GM04504 (cell line): ENCODE measurements at regions not wholly inside any gene's neighbourhood (a gene's known extent, or its start where the extent isn't known, plus 50 kb on each side); places are given as distances from the start of the nearest gene placed in this dataset.
"Not testable (repeated sequence)": the region's sequence is repeated elsewhere in the genome, so short reads cannot be mapped to it uniquely, and the experiment has no call there.

Source experiments
- DNase-seq: peaks from one replicate; pipeline ENCODE4 v3.0.0-alpha.2; 2012; ENCODE audit warnings: low read depth

DNA sequence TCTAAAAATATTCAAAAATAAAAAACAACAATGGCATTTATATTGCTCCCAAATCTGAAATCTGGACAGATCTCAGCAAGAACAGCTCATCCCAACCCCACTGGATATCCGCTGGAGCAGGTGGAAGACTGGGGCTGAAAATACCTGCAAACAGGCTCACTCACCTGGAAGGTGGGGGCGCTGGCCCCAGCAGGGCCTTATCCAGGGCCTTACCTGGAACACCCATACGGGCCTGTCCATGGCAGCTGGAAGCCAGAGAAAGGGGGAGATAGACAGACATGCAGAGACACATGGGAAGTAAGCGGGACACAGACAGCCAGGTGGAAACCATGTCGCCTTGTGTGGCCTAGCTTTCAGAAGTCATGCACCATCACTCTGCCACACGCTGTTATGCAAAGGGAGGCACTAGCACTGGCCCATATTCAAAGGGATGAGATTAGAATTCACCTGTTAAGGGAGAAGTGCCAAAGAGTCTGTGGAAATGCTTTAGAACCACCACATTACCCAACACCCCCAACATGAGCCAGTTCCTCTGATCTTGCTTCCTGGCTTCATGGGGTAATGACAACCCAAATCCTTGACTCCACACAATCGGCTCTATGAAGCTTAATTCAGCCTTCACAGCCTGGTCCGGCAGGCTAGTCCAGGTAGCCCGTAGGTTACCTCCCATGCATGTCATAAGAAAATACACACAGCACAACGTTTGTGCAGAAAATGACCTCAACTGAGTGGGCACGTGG, 99.0 kb upstream of the CDYL start:
- DNase-seq = no peak

DNA sequence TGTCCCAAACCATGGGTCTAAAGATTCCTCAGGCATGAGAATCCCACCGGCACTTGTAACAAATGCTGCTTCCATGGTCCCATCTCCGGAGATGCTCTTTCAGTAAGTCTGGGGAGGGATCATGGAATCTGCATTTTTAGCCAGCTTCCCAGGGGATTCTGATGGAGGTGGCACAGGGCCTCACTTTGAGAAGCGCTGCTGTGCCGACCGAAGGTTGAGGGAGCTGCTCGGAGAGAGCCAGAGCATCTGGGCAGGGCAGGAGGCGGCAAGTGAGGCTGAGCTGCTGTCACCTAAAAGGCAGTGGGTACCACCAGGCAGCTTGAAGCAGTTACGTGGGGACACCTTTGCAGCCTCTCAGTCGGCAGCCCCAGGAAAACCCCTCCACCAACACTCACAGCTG, 100.2 kb upstream of the CDYL start:
- DNase-seq = no peak

DNA sequence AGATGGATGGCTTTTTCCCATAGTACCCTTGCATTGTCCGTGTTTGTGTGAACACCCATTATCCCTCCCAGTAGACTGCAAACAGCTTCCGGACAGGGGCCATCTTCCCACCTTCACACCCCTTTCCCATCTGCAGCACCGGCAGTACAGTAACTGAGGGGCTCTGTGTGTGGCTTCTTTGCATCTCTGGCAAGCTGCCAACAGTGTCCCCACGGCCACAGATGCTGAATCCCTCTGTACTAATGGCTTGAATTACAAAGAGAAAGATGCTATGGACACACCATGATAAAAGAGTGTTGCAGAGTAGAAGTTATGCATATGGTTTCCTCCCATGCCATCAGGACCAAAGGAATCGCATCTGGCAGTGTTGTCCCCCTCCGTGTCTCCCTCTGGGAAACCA, 101.1 kb upstream of the CDYL start:
- DNase-seq = no peak

DNA sequence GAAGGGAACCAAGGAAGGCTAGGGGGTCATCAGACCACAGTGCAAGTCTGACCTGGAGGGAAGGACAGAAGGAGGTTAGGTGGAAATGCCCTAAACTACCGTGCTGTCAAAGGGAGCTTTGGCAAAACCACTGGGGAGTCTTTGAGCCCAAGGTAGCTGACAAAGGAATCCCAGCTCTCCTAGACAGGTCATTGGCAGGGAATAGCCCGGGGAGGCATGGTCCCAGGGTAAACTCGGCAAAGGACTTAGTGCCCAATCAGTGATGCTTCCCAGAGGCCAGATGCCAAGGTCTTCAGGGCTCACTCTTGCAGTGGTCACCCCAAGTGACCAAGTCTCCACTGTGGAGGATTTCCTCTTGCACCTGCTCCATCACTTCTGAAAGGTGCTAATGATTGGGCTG, 102.3 kb upstream of the CDYL start:
- DNase-seq = no peak

DNA sequence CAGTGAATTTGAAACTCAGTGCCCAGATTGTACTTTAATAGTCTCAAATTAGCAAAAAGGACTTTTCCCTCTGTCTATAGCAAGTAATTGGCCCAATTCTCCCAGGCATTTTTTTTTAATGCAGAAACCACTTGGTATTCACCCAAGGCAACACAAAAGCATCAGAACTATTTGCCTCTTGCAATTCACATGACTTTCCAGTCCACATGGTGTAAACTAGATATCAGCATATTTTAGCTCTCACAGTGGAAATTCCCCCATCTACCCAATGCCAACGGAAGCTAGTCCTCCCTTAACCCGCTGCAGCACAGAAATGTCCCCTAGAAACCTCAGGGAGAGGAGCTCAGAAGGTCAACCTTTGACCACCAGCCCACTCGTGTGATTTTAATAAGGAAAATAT, 103.4 kb upstream of the CDYL start:
- no peak for DNase-seq

DNA sequence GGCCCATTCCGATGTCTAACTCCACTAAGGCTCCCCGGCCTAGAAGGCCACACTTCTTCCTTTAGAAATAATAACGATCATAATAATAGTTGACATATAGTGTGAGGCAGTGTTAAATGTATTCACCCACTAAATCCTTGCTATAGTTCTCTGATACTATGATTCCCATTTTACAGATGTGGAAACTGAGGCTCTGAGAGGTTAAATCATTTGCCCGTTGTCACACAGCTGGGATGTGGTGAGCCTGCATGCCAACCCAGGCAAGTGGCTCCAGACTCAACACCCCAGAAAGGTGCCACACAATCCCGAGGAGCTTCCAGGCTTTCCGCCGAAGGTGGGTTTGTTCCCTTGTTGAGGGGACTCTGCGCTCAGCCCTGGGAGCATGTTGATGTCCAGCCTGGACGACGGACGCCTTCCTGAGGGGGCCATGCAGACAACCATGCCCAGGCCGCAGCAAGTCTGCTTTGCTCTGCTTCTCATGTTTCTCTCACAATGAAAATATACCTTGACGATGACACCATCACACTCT, 104.6 kb upstream of the CDYL start:
- DNase-seq = no peak

DNA sequence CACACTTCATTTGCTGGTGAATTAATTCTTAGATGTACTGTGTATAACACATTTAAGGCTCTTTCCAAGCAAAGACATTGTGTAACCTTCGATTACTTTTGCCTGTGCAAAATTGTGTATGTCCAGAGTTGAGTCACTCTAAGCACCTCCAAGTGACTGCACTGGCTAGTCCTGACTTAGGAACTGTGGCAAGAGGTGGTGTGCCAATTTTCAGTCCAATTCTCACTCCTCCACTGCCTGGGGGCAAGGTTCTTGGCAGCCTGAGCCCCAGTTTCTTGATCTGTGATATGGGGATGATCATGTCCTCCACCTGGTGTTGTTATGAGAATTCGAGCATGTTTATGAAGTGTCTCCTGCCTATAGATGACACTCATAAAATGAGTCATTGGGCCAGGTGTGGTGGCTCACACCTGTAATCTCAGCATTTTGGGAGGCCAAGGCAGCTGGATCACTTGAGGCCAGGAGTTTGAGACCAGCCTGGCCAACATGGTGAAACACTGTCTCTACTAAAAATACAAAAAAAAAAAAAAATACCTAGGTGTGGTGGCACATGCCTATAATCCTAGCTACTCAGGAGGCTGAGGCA, 105.3 kb upstream of the CDYL start:
- no peak for DNase-seq

DNA sequence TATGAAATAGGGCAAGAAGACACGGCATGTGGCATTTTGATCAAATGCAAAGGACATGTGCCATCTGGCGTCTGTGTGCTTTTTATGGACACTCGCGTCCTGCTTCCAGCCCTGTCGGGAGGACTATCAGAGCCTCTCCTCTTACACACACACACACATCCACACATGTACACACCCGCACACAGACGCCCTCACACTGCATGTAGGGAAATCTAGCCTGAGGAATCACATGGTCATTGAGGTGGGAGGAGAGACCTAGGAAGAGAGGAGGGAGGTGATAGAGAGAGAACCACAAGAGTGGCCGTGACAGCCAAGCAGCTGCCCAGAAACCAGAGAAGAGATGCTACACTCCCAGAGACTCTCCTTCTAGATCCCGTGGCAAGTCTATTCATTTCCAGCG, 105.9 kb upstream of the CDYL start:
- DNase-seq = no peak

DNA sequence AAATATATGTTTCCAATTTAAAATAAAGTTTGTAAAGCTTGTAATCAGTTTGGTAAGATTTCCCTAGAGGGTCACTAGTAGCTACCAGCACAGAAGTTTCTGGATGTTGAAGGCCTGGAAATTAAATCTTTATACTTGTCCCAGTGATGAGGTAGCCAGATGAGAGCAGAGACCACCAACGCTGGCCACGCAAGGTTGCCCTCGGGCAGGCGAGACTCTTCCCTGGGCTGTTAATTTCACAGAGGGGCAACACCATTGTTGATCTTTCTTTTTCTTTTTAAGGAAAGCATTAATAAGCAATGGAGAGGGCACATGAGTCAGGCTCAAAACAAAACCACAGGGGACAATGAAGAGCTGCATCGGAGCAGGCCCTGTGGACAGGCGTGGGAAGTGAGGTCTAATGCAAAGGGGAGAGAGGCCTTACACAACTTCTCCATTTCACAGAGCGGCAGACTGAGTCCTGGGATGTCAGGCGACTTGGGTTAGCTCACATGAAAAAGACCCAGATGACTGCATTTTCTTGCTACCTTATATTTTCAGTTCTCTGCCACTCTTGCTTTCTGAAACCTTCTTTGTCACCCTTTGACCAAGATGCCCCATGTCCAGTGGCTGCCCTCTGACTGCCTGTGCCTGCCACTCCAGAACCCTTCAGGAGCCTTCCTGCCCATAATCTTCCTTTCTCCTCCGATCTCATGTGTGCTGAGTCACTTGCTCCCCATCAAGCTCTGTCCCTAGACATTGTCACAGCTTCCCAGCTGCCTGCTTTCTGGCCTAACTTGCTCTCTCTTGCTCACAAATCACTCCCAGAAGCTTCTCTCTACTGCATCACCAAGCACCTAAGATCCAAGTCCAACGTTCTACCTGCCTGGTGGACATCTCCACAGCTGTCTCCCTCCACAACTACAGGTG, 107.7 kb upstream of the CDYL start:
- DNase-seq = no peak

DNA sequence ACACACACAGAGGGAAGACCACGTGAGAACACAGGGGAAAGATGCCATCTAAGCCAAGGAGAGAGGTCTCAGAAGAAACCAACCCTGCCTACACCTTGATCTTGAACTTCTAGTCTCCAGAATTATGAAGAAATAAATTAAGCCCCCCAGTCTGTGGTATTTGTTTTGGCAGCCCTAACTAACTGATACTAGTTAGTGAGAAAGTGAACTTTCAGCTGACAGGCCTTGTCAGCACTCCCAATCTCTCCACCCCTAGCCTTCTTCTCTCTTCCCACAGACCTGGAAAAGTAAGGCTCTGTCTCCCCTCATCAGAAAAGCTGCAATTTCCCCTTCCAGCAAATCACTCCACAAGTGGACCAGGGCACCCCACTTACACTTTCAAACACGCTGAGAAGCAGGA, 108.6 kb upstream of the CDYL start:
- DNase-seq = no peak

DNA sequence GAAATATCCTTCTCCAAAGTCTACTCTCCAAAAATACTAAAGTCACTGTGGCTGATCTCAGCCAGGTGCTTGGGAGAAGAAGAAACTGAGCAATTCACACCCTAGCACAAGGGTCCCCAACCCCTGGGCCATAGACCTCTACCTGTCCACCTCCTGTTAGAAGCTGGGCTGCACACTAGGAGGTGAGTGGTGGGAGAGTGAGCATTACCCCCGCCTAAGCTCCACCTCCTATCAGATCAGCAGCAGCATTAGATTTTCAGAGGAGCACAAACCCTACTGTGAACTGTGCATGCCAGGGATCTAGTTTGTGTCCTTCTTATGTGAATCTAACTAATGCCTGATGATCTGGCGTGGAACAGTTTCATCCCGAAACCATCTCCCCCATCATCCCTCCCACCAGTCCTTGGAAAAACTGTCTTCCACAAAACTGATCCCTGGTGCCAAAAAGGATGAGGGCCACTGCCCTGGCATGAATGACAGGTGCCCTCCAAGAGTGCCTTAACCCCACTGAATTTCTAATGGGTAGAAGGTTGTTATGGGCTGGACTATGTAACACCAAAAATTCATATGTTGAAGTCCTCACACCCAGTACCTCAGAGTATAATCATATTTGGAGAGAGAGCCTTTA, 109.2 kb upstream of the CDYL start:
- no peak for DNase-seq

DNA sequence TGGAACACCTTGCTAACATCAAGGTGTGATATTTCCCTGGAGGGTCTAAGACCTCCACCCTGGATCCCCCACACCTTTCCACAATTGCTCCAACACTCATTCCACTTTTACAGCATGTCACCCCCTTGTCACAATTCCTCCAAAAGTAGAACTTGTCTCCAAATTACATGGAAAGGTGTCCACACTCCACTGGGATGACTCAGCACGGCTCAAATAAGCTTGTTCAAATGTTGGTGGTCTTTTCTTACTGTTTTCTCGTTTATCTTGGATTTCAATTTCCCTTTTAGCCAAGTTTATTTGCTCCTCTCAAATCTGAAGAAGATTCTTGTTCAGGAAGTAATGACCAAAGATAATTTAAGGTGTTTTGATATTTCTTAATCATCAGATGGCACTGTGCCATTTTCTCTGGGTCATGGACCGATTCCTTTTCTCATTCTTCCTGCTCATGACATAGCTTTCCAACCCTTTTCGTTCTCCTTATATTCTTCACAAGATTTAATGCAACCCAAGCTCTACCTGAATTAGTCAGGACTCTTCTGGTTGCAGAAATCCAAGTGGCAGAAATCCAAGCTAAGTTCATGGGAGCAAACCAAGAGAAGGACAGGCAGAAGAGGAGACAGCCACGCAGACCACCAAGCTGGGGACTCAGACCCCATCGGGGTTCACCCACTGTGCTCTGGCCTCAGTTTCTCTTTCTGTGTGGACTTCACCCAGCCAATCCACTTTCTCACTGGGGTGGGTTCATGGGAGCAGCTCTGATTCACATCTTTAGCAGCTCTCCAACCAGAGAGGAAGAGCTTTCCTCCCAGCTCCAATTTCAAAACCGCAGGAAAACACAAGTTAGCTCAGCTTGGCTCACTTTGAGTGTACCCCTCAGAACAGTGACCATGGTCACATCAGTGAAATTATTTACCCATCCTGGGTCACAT, 110.5 kb upstream of the CDYL start:
- DNase-seq = no peak

DNA sequence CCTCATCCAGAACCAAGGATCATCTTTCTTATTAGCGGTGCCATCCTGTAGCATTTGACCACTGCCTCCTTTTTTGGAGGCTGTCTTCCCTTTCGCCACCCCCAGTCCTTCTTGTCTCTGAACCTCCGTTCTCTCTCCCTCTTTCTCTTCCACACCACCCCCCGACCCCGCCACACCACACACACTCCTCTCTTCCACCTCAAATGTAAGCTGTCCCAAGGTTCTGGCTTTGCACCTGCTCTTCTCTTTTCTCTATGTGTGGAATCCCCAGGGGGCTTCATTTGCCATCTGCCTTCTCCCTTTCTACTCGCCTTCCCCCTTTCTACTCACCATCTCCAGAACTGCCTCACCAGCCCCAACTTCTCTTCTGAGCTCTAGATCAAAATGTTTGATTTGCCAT, 111.3 kb upstream of the CDYL start:
- DNase-seq = no peak

DNA sequence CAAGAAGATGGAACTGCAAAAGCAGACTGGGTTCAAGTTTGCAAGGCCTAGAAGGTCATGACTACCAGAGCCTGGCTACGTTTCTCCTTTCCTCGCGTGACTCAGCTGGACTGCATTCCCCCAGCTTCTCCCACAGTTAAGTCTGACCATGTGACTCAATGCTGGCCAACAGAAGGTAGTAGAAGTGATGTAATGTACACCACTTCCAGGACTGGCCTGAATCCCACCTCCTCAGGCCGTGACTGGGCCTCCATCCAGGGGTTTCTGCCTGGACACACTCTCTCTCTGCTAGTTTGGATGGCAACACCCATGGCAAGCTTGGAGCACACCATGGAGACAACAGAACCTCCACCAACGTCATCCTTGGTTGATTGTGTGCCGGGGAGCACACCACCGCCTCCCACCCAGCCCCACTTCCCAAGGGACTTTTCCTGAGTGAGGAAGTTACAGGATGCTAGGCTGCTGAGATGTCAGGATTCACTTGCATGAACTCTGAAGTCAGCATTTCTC, 112.0 kb upstream of the CDYL start:
- DNase-seq = peak; percentile 88

DNA sequence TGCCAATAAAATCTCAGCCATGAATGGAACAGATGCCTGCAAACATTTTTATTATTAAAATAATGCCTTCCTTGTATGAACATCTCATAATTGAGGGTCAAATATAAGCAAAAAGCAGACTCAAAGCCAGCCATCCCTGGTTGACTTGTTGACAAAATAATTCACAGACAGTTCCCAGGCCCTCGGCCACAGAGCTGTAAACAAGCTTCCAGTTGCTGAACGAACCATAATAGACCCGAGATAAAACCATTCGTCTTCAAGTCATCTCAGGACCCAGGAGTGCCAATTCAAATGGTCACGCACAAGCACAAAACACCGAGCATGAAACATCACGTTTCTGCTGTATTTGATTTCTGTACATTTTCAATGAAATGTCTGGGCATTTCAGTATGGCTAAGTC, 113.3 kb upstream of the CDYL start:
- DNase-seq = no peak

DNA sequence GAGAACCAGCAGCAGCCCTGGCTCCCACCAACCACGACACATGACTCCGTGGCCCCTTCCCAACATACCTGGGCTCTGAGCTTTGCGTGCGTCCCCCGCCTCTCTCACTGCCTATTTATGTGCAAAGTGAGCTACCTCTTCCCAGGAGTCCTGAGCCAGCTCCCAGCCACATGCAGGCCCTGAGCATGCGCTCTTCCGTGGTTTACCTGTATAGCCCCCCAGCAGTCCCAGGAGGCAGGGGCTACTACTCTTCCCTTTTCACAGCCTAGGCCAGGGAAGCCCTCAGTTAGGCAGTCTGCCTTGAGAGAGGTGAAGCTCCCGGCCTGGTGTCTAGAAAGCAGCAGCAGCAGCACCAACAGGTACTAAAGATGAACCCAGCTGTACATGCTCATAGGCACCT, 114.8 kb upstream of the CDYL start:
- no peak for DNase-seq

DNA sequence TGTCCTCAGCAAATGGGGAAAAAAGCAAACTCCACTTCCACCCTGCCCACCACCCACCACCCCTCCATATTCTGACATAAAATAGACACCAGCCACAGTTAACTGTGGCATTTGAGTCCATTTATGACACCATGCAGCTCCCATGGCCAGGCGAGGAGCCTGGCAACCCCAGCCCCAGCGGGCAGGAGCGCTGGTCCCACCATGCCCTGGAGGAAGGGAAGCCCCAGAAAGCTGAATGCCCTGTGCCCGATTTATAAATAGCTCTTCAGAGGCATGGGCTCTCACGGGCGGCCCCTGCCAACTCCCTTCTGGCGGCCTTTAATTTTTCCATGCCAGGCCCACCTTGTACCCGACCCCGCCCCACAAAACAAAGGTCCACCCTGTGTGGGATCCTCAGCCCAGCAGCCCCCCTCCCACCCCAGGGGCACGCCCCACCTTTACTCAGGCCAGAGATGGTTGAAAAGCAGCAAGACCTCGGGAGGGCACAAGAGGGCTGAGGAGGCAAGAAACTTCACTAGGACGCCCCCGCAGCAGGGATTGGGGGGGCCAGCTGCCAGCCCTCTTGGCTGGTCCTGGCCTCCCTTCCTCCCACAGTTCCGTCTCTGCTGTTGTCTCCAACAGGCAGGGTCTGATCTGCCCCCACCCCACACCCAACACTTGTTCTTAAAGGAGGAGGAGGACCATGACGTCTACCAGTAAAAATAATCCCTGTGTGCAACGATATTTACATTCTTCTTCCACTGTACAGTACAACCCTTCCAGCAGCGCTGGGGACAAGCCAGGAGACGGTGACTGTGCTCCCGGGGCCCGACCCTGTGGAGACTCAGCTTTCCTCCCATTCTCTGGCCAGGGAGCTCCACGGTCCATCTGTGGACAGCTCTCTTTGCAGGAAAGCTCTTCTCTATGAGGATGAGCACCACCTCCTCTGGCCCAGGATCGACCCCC, 115.6 kb upstream of the CDYL start:
- DNase-seq = no peak

DNA sequence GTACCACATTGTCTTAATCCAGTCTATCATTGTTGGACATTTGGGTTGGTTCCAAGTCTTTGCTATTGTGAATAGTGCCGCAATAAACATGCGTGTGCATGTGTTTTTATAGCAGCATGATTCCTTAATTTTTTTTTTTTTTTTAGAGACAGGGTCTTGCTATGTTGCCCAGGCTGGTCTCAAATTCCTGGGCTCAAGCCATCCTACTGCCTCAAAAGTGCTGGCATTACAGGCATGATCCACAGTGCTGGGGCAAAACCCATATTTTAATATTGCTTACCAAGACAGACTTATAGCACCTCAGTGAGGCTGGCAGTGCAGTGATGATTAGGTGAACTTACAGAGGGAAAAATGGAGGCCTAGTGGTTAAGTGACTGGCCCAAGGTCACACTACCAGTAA, 116.5 kb upstream of the CDYL start:
- not testable (repeated sequence) for DNase-seq

DNA sequence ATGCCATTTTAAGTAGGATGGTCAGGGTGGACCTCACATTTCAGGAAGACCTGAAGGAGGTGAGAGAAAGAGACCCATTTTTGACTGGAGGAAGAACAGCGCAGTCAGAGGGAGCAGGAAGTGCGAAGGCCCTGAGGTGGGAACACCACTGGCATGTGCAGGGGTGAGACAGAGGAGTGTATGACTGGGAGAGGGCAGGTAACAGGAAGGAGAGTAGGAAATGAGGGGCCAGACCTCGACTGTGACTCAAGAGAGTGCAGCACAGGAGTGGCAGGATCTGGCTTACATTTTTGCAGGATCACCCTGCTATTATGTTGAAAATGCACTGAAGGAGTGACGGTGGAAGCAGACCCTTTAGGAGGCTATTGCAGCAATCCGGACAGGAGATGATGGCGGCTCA, 117.7 kb upstream of the CDYL start:
- DNase-seq = no peak

DNA sequence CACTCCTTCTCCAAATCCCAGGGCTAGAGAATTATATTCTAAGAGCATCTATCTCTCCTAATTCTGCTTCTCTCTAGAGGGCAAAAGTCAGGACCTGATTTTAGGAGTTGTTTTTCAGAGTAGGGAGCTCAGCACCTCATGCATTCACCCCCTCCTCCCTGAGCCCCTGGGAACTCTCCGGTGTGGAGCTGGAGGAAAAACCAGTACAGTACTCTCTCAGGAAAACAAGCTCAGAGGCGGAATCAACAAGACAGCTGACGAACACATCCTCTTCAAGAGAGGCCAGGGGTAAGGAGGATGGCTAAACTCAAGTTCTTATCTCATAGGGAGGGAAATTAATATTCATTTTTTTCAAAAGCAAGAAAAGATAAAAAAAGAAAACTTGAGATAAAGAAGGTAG, 120.1 kb upstream of the CDYL start:
- no peak for DNase-seq
